ENCODE measurements at regions not wholly inside any gene's neighbourhood (a gene's known extent, or its start where the extent isn't known, plus 50 kb on each side); places are given as distances from the start of the nearest gene placed in this dataset.

GRCh38 chr7:84844771-84845170 lies 342.1 kb downstream of the SEMA3D start:
- H3K9ac ChIP-seq (ENCODE audit: control insufficient read depth, insufficient read depth, low read length): no peak overlapping the region
- CTCF ChIA-PET: interaction anchor here (0.6 kb wide), 1 partner anchor 1851 kb away, joined by 3 read pairs; no protein-coding TSS in a partner anchor
- RAD21 ChIA-PET (ENCODE audit: unreplicated experiment): no interaction called here
- TF ChIP-seq ZBED1 (IDR thresholded peaks at IDR 0.05; ENCODE audit: borderline replicate concordance) (no peak), CBX5 (IDR thresholded peaks at IDR 0.05; ENCODE audit: low read depth) (no peak), BMI1 (IDR thresholded peaks at IDR 0.05; ENCODE audit: borderline replicate concordance) (no peak), BCL11A (IDR thresholded peaks at IDR 0.05; ENCODE audit: low read depth, low read length) (no peak), NKRF (conservative IDR thresholded peaks at IDR 0.05) (no peak), SMC3 (IDR thresholded peaks at IDR 0.05; ENCODE audit: borderline replicate concordance, low read length) (no peak), EED (IDR thresholded peaks at IDR 0.05; ENCODE audit: low read depth) (no peak), ESRRA (IDR thresholded peaks at IDR 0.05; ENCODE audit: low read length) (no peak), RUNX3 (IDR thresholded peaks at IDR 0.05; ENCODE audit: low read length) (no peak), MYB (IDR thresholded peaks at IDR 0.05; ENCODE audit: borderline replicate concordance, low read depth, low read length) (no peak), MEF2B (IDR thresholded peaks at IDR 0.05; ENCODE audit: partially characterized antibody, poor library complexity, severe bottlenecking) (no peak), ZBTB11 (CRISPR knock-in tag; IDR thresholded peaks at IDR 0.05) (no peak)
- H3K4me3 ChIP-seq: no peak overlapping the region
- in situ Hi-C loops (cut with MboI): no loop called here
- H3K79me2 ChIP-seq (ENCODE audit: control insufficient read depth, insufficient read depth, low read length): no peaks in the 10 kb centered on the region
- intact Hi-C loops (cut with micrococcal nuclease; ENCODE audit: unreplicated experiment): no loop called here
- H3K27me3 ChIP-seq (replicated peaks in 1 of 2; ENCODE audit: control insufficient read depth in 2 of 2, insufficient read depth in 2 of 2, low read length in 1 of 2): no peaks in the 10 kb centered on the region
- no peaks in the 10 kb centered on the region for H3K36me3 ChIP-seq (ENCODE audit: control insufficient read depth in 2 of 2, insufficient read depth in 2 of 2, low read length in 1 of 2)
- no peak for DNase-seq (ENCODE audit: low read depth, low spot score)
- H3K9me3 ChIP-seq (replicated peaks; ENCODE audit: control insufficient read depth, insufficient read depth, low read length): no peaks in the 10 kb centered on the region
- no peak overlapping the region for H3K27ac ChIP-seq (ENCODE audit: control insufficient read depth, insufficient read depth)
- H4K20me1 ChIP-seq (ENCODE audit: control insufficient read depth, insufficient read depth): no peaks in the 10 kb centered on the region
- FAIRE-seq: no peak
- BruUV-seq (replicated peaks): no TSS peak
- no peaks in the 10 kb centered on the region for H3K4me1 ChIP-seq (ENCODE audit: control insufficient read depth, insufficient read depth, low read length)
- POLR2A ChIA-PET: no interaction called here
- no peak overlapping the region for H3K4me2 ChIP-seq (ENCODE audit: control insufficient read depth, insufficient read depth)
- H2AFZ ChIP-seq (ENCODE audit: control insufficient read depth, low read depth, low read length): no peak overlapping the region
- ATAC-seq: no peak
- SMC1A ChIA-PET (ENCODE audit: uncharacterized antibody, unreplicated experiment): interaction anchor here (0.8 to 1.2 kb wide), 2 partner anchors 9 to 33 kb away, joined by 3 read pairs; no protein-coding TSS in a partner anchor
- WGBS (ENCODE audit: insufficient coverage, insufficient replicate concordance, low lambda C conversion rate, missing lambda C conversion rate): 5% methylated on average over 1 of the region's 1 CpG

Data from GM12878 (cell line).